Inflammatory macrophage treated with lipopolysaccharide for 4 hours (primary cell): ENCODE measurements at regions not wholly inside any gene's neighbourhood (a gene's known extent, or its start where the extent isn't known, plus 50 kb on each side); places are given as distances from the start of the nearest gene placed in this dataset.
"Not testable (repeated sequence)": the region's sequence is repeated elsewhere in the genome, so short reads cannot be mapped to it uniquely, and the experiment has no call there.

Experiments
- DNase-seq: peaks from one replicate; pipeline ENCODE4 v3.0.0-alpha.2; 2020

DNA sequence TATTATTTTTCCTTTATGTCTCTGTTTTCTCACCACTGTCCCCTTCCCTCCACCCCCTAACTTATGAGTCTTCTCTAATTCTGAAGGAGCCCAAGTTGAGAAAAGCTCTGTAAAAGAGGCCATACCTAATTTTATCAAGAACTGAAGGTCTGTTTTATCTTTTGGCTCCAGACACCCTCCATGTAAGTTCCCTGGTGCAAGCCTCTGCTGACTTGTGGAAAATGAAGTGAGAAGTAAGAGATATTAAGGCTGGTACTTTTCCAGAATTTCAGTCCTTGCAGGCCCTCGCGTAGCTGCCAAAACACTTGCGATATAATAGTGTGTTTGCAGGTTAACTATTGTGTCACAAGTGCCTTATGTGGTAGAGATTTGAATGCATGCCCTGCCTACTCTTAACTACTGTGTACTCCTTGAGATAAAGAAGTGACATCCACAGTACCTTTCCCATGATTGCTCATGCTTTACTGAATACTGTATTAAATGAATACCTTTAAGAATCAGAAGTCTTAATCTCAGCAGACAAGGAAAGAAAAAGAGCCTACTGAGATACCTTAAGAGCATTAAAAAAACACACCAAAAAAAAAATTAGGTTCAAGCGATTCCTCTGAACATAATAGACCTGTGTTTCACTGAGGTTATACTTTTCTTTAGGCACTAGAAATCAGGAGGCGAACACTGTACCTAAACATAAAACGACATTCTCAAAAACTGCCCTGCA is 143.6 kb upstream of the ZNF184 start:
- no peak for DNase-seq

DNA sequence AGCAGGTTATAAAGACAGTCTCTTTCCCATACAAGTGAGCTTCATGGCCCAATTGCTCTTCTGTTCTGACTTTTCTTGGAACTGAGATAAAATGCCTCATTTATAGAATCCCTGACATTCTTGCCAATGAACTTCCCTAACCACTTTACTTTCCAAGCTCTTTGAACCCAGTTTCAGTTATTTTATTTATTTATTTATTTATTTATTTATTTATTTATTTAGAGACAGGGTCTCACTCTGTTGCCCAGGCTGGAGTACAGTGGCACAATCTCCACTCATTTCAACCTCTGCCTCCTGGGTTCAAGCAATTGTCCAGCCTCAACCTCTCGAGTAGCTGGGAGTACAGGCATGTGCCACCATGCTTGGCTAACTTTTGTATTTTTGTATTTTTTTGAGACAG is 138.5 kb upstream of the ZNF184 start:
- no peak for DNase-seq

DNA sequence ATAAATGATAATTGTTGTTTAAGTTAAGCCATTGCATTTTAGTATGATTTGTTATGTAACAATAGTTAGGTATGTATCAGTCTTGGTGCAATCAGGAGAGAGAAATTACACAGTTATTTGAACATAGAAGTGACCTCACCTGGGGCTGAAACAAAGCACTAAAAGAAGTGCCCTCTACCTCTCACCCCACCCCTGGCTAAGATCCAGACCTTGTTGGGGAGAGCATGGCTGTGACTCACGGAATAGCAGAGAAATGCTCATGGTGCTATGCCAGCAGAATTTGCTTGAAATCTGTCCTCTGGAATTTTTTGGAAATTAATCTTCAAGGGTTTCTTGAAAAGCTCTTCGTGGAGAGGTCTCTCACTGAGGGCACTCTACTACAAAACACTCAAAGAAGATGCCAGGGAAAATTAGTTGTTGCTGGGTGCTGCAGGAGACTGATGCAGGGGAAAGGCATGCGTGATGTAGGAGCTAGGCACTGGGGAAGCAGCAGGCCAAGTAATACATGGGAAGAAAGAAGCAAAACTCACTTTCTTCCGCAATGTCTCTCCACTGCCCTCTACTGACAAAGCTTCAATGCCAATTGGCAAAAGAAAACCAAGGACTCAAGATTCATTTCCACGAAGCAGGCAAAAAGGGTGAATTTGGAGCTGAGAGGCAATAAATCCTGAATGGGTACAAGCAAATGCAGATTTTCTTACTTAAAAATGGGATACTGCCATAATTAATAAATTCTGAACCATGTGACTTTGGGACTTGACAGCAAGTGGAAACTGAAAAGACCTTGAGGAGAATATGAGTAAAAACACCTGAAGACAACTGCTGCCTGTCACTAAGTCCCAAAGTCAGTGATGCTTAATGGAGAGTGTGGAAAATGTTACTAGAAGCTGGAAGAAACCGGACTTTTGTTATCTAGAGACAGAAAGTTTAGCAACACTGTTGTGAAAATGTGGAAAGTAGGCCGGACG is 136.3 kb upstream of the ZNF184 start:
- peak; percentile 38 for DNase-seq

DNA sequence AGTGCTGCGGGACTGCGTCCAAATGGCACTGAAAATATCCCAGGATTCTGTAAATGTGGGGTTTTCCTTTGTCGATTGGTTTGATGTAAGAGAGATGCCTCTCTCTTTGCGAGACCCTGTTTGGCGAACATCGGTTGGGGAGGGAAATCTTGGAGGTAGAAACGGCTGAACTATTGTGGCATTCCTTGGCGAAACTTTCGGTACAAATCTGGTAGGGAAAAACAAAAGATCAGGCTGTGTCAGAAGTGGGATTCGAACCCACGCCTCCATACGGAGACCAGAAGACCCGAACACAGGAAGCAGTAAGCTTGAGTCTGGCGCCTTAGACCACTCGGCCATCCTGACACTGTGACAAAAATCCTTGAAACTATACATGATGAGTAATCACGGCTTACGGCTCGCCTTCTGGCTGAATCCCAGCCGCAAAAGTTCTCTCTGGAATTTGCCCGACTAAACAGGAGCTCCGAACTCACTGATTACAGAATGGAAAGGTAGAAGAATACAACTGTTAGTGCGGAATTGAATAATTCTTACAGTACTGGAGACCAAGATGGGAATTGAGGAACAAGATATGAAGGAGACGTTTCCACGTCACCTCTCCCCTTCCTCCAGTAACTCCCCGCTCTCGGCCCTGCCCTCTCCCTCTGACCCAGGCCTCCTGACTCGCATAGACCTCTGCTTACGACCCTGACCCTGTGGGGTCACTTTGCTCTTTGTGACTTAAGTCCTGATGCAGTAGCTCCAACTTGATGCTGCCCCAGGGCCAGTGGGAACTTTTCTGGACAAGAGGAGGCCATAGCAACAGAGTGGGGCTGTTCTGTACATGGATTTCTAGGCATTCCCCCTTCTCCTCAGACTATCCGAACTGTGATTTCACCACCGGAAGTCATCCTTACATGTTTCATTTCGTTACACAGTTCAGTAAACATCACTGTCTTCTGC is 132.8 kb upstream of the ZNF184 start:
- no peak for DNase-seq

DNA sequence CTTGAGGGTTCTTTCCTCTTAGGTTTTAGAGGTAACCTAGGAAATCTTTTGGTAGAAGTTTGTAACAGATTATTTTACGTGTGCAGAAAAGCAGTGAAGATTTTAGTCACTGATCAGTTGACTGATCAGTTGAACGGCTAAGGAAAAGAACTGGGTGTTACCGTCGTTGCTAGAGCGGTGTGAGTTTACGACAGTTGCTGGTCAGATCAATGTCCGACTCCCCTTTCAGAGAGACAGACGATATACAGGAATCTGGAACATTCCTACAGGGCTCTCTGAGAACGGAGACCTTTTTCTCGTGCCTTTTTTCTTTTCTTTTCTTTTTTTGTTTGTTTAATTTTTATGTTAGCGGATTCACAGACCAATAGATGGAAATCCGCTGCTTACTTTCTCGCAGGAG is 132.1 kb upstream of the ZNF184 start:
- no peak for DNase-seq

DNA sequence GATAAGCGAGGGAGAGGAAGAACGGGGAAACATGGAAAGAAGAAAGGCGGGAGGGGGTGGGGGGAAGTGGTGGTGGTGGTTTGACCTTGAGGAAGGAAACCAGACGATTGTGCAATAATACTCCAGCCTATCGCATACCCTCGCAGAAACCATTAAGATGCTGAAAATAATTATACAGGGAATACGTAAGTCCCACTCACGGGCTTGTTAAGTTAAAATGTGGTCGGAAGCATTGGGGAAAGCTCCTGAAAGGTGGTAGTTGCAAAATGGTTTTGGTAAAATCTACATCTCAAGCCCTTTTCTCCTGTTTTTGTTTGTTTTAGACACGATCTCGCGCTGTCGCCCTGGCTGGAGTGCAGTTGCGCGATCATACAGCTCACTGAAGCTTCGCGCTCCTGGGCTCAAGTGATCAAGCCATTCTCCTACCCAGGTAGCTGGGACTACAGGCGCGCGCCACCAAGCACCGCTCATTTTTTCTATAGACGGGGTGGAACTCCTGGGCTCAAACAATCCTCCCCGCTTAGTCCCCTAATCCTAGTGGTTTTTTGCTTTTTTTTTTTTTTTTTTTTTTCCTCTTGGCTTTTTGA is 128.9 kb upstream of the ZNF184 start:
- no peak for DNase-seq

DNA sequence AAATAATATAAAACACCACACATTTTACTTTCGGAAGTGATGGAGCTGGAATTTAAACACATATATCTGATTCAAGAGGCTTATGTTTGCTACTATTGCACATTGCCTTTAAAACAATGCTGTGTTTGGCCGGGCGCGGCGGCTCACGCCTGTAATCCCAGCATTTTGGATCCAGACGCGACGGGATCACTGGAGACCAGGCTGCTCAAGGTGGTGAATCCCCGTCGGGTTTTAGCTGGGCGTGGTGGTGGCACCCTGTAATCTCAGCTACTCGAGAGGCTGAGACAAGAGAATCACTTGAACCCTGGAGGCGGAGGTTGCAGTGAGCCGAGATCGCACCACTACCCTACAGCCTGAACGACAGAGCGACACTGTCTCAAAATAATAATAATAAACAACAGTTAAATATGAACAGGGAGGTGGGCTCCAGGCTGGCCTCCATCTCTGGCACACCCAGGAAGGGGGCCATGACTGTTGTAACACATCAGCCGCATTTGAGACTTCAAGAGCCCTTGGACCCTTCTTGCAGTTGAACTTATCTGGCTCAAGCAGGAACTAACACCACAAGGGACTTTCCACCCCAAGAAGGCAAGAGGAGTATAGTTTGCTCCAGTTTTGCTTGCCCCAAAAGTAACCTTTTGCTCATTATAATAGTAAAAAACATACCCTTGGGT is 127.1 kb upstream of the ZNF184 start:
- DNase-seq = no peak

DNA sequence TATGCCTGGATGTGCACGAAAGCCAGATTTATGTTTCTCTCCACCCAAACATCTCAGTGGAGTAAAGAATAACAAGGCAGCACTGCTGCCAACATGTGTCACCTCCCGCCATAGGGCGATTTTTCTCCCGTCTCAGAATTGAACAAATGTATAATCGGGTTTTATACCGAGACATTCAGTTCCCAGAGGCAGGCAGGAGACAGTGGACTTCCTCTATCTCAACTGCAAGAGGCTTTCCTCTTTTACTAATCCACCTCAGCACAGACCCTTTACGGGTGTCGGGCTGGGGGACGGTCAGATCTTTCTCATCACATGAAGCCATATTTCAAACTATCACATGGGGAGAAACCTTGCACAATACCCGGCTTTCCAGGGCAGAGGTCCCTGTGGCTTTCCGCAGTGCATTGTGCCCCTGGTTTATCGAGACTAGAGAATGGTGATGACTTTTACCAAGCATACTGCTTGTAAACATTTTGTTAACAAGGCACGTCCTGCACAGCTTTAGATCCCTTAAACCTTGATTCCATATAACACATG is 124.2 kb upstream of the ZNF184 start:
- DNase-seq = not testable (repeated sequence)

DNA sequence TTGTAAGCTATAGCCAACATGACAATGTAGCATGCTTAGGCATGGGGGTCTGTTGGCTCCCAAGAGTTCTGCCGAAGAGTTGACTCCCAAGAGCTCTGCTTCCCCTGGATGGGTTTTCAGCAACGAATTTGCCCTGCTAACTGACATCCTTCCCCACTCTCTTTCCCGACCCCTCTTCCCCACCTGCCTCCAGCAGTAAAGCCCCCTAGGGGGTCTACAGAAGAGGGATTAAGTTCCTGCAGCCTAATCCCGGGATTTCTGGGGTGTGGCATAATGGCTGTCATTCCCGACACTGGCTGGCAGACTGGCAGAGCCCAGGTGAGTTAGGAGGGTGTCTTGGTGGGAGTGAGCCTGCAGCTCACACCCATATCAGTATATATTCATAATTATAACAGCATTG is 121.0 kb upstream of the ZNF184 start:
- DNase-seq = no peak

DNA sequence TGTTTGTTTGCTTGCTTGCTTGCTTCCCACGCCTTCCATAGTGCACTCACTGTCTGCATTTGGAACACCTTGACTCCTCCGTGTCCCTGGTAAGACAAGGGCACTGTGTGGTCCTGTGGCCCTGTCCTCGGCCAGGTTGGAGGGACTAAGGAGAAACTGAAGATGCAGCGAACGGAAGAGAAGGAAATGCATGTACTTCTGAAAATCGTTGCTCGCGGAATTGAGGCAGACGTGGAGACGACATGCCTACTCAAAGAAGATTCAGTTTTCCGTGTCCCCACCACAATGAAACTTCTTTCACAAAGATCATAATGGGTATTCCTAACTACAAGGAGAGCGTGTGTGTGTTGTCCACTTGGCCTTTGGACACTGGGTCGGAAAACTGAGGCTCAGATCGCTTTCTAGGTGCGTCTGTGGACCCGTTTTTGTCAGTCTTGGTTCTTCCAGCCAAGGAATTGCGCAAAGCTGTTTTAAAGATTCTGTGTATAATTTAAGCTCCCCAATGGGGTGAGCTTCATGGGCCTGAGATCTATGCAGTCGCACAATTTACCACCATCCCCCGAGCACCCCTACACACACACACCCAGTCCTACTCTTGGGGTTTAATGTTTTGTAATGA is 120.4 kb upstream of the ZNF184 start:
- DNase-seq = no peak

DNA sequence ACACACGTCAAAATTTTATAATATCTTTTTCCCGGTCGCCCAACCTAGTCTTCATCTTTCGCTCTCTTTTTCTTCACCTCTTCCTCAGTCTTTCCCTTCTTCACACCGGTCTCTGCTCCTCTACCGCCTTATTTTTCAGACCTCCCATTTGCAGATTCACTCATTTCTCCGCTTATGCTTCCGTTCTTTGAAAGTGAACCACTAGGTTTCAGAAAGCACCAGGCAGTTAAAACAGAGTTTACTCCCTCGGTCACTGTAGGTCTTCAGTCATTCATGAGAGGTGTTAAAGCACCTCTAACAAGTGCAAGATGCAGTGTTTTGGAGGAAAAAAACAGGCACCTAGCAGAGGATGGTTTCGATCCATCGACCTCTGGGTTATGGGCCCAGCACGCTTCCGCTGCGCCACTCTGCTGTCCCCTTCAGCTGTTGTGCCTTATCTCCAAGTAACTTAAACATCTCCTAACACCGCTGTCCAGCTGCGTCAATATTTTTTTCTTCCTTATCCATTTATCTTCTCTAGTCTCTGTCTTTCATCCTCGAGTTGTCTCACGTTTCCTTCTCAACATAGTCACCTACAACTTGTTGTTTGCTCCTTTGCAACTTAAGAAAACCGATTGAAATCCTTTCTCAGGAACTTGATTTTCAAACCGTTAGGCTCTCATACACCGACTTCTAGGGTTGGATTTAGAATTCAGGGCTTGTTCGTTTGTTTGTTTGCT is 119.7 kb upstream of the ZNF184 start:
- DNase-seq = peak; percentile 27

DNA sequence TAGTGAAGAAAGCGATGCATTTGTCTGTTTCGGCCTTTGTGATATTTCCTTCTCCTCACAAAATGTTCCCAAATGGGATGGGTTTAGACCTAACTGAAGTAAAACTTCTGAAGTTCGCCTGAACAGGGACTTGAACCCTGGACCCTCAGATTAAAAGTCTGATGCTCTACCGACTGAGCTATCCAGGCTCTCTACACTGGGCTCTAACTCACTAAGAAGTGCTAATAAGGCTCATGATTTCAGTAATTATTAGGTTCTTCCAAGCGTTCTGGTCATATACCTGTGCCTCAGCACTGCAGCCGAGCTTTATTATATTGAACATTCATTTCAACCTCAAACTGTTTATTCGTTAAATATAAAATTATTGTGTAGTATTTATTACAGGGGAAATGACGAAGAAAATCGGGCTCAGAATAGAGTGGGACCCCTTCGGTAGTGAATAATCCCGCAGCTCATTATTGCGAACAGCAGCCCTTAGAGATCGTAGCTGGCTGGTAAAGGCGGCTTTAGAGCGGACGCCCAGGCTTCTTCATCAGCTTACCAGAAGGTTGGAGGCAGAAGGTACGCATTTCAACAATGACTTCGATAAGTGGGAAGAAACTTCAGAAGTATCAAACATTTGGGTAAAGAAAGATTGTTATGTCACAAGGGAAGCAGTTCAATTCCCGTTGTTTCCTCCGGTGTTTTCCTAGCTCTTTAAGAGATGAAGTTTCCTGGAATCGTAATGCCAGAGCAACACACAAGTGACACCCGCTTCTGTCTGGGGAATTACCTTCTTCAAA is 119.0 kb upstream of the ZNF184 start:
- DNase-seq = no peak

DNA sequence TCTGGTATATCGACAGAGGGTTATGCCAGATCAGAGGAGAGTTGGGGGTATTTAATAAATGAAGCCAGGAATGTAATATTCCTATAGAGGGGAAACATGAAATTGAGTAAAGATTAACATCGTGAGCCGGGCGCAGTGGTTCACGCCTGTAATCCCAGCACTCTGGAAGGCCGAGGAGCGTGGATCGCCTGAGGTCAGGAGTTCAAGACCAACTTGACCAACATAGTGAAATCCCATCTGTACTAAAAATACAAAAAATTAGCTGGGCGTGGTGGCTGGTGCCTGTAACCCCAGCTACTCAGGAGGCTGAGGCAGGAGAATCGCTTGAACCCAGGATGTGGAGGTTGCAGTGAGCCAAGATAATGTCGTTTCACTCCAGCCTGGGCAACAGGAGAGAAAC is 112.4 kb upstream of the ZNF184 start:
- DNase-seq = not testable (repeated sequence)

DNA sequence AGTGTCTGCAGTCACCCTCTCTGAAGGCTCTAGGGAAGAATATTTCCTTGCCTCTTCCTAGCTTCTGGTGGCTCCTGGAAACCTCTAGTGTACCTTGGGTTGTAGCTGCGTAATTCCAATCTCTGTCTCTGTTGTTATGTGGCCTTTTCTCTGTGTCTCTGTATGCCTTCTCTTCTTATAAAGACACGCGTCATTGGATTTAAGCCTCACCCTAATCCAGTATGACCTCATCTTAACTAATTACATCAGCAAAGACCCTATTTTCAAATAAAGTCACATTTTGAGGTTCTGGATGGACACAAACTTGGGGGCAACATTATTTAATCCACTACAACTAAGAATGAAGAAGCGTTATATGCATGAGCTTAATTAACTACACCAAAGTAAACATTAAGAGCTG is 111.4 kb upstream of the ZNF184 start:
- DNase-seq = no peak

DNA sequence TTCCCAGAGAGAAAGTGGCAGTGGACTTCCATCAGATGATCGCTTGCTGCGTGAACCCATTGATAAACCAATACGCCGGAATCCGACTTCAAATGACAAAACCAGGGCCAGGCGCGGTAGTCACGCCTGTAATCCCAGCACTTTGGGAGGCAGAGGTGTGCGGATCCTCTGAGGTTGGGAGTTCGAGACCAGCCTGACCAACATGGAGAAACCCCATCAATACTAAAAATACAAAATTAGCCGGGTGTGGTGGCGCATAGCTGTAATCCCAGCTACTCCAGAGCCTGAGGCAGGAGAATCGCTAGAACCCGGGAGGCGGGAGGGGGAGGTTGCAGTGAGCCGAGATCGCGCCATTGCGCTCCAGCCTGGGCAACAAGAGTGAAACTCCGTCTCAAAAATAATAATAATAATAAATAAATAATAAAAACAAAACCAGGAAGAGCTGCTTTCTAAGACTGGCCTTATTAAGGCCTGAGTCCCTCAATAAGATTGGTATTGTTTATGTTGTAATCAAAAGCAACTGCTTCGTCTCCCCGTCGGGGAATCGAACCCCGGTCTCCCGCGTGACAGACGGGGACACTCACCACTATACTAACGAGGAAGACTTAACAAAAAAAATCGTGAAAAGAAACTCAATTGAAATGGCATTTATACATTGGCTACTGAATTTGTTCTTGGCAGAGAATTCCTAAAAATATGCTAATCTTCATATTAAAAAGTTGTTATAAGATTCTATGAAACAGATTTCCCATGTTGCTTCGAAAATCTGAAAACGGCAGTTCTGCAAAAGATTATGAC is 110.2 kb upstream of the ZNF184 start:
- DNase-seq = no peak

DNA sequence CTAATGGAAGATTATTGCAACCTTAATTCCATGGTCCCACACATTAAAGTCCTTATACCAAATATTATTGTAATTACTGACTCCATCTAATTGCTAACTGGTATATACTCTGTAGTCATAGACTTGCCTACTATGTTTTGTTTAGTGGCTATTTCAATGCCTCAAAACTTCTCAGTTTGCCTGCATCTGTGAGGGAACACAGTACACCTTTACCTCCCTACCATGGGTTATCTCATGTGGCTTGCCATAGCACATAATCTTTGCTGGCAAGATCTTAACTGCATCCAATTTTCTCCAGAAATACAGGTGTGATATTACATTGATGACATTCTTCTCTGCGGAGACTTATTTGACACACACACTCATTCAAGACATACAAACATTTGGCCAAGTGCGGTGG is 107.1 kb upstream of the ZNF184 start:
- DNase-seq = no peak

DNA sequence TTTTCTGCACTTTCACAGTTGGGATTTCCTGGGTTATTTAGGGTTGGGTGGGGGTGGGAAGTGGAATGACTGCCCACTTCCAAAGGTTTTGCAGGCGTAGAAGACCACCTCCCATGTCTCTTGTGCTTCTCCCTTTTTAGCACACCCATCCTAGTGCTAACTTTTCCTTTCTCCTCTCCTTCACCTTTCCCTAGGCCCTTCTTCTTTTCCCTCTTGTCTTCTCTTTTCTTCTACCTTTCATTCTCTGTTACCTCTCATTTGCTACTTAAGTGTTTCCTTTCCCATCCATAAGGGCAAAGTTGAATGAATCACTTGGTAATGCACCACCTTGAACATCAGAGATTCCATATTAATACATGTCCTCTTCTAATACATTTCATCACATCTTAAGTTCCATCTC is 105.0 kb upstream of the ZNF184 start:
- DNase-seq = no peak

DNA sequence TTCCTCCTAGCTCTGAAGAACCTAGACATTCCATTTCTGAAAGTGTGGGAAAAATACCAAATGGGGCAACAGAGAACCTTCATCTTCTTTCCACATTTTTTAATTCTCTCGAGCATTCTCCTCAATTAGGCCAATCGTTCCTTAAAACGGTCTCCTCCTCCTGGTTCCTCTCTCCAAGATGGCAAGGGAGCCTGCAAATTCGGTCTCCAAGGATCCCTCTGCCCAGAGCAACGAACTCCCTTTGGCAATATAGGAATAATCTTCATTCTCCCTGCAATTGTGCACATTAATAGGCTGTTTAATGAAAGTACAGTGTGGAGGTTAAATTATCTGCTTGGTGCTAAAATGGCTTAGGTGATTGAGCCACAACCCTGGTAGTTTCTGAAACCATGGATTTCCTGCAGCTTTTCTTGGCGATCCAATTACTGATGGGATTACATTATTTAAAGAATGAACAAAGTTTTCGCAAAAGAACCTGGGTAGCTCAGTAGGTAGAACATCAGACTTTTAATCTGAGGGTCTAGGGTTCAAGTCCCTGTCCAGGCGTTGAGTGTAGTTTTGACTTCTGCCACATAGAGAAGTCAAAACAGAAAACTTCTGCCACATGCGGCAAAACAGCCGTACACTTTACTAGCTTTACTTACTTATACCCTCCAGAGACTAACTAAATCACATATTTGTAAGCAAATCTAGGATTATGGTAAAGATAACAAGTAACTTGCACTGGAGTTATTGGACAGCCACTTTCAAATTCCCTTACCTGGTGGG is 102.9 kb upstream of the ZNF184 start:
- DNase-seq = no peak
